SU-DHL-6 (cell line): ENCODE measurements at regions not wholly inside any gene's neighbourhood (a gene's known extent, or its start where the extent isn't known, plus 50 kb on each side); places are given as distances from the start of the nearest gene placed in this dataset.

Experiments used
- H2AFZ ChIP-seq: fragments of 200-600 bp; sonication (generic); 2 replicates; pipeline ENCODE4 v1.6.1; 2014; ENCODE audit warnings: low read depth, mild to moderate bottlenecking, moderate library complexity, mixed read lengths, antibody characterized with exemption, low read length; ENCODE audit not compliant: severe bottlenecking
- H3F3A ChIP-seq: fragments of 200-600 bp; shearing (Covaris generic); 2 replicates; pipeline ENCODE4 v1.6.0; 2016; ENCODE audit warnings: antibody characterized with exemption, mild to moderate bottlenecking; ENCODE audit not compliant: insufficient read depth
- H3K27ac ChIP-seq: fragments of 200-600 bp; sonication (generic); 2 replicates; pipeline ENCODE4 v1.5.1; 2016; ENCODE audit warnings: low read depth, mild to moderate bottlenecking, low read length, moderate library complexity, mixed read lengths
- H3K27me3 ChIP-seq: fragments of 200-600 bp; sonication (generic), shearing (Covaris generic); 2 replicates; pipeline ENCODE4 v1.6.0; 2014; ENCODE audit warnings: mild to moderate bottlenecking, low read length
- H3K36me3 ChIP-seq: fragments of 200-600 bp; sonication (generic); 2 replicates; pipeline ENCODE4 v1.6.1; 2014; ENCODE audit warnings: mild to moderate bottlenecking, low read length, mixed read lengths
- H3K4me2 ChIP-seq: fragments of 300-600, 200-600 bp; shearing (Covaris generic), sonication (generic); 2 replicates; pipeline ENCODE4 v1.6.0; 2014; ENCODE audit warnings: low read length, low read depth, mild to moderate bottlenecking; ENCODE audit not compliant: poor library complexity, severe bottlenecking
- H3K4me3 ChIP-seq: fragments of 200-600 bp; sonication (generic); 2 replicates; pipeline ENCODE4 v1.5.1; 2014; ENCODE audit warnings: antibody characterized with exemption, low read length, mild to moderate bottlenecking, mixed read lengths; ENCODE audit not compliant: insufficient read depth, poor library complexity, severe bottlenecking
- H3K79me2 ChIP-seq: fragments of 200-600 bp; sonication (generic); 2 replicates; pipeline ENCODE4 v1.6.1; 2014; ENCODE audit warnings: mild to moderate bottlenecking, low read length, moderate library complexity; ENCODE audit not compliant: insufficient read depth
- H3K9ac ChIP-seq: fragments of 200-600 bp; sonication (generic); 2 replicates; pipeline ENCODE4 v1.7.0; 2014; ENCODE audit warnings: mild to moderate bottlenecking, low read length
- H3K9me2 ChIP-seq: fragments of 200-600 bp; sonication (generic); replicated peaks from 2 replicates; pipeline ENCODE4 v1.6.1; 2014; ENCODE audit warnings: low read length; ENCODE audit not compliant: insufficient read depth
- H3K9me3 ChIP-seq: fragments of 200-600 bp; sonication (generic); 2 replicates; pipeline ENCODE4 v1.6.1; 2014; ENCODE audit warnings: low read length, mixed read lengths; ENCODE audit not compliant: insufficient read depth
- H4K20me1 ChIP-seq: fragments of 200-600 bp; sonication (generic); 2 replicates; pipeline ENCODE4 v1.6.1; 2014; ENCODE audit warnings: low read depth, mild to moderate bottlenecking, antibody characterized with exemption, low read length, moderate library complexity, mixed read lengths
- EZH2phosphoT487 ChIP-seq: fragments of 200-600 bp; sonication (generic), shearing (Covaris generic); conservative IDR thresholded peaks from 2 replicates; pipeline ENCODE4 v1.6.1; 2018; ENCODE audit warnings: mild to moderate bottlenecking, antibody characterized with exemption, low read length, moderate library complexity, mixed read lengths
- TF ChIP-seq, protein P1 (sequence below): fragments of 200-600 bp; sonication (generic); IDR thresholded peaks from one replicate; pipeline ENCODE4 v1.5.1; 2017; ENCODE audit warnings: antibody characterized with exemption, mild to moderate bottlenecking, low read length, moderate library complexity; ENCODE audit not compliant: insufficient read depth, poor library complexity, severe bottlenecking

DNA sequence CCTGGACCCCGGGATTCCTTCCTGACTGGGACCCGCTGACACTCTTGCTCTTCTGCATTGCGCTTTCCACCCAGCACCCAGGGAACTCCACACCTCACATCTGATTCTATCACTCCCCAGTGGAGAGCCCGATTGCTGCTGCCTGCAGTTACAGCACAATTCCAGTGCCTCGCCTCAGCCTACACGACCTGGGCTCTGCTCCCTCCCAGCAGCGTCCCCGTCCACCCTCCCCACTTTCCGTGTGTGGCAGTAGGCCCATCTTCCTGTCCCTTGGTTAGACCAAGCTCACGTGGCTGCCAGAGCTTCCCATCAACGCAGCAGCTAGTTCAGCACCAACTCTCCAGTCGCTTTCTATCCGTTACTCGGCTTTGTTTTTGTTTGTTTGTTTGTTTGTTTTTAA lies 66.6 kb upstream of the SORBS2 start:
- TF ChIP-seq, protein P1, sequence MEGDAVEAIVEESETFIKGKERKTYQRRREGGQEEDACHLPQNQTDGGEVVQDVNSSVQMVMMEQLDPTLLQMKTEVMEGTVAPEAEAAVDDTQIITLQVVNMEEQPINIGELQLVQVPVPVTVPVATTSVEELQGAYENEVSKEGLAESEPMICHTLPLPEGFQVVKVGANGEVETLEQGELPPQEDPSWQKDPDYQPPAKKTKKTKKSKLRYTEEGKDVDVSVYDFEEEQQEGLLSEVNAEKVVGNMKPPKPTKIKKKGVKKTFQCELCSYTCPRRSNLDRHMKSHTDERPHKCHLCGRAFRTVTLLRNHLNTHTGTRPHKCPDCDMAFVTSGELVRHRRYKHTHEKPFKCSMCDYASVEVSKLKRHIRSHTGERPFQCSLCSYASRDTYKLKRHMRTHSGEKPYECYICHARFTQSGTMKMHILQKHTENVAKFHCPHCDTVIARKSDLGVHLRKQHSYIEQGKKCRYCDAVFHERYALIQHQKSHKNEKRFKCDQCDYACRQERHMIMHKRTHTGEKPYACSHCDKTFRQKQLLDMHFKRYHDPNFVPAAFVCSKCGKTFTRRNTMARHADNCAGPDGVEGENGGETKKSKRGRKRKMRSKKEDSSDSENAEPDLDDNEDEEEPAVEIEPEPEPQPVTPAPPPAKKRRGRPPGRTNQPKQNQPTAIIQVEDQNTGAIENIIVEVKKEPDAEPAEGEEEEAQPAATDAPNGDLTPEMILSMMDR = no peak
- Histone ChIP-seq H3K36me3 (no peaks in the 10 kb centered on the region), H2AFZ (no peak overlapping the region), H3K4me2 (no peak overlapping the region), H3K79me2 (no peaks in the 10 kb centered on the region), H3F3A (no peaks in the 10 kb centered on the region), H3K4me3 (no peak overlapping the region), H3K9me3 (no peaks in the 10 kb centered on the region), H3K9me2 (no peaks in the 10 kb centered on the region), H3K27me3 (no peaks in the 10 kb centered on the region), H3K27ac (no peak overlapping the region), H3K9ac (no peak overlapping the region), H4K20me1 (no peaks in the 10 kb centered on the region)

DNA sequence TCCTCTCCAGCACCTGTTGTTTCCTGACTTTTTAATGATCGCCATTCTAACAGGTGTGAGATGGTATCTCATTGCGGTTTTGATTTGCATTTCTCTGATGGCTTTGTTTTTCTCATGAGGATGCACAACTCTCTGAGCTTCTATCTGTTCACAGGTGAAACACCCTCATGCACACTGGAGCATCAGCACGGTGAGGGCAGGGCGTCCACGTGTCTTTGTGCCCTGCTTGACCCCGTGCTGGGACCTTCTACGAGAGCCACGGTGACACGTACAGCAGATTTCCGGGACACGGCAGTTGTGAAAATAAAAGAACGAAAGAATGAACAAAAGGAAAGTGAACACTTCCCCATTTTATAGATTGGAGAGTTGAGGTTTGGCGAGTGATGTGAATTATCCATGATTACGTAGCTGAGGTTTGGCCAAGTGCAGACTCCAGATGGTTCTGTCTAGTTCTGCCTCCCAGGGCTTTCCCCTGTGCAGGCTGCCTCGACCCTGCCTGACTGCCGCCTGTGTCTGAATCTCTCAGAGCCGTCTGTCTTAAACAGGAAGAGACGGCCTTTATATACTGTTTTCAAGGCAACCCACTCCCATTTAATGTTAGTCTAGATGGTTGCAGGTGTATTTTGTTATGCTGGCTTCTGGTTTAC lies 67.8 kb upstream of the SORBS2 start:
- H3K79me2 ChIP-seq = no peaks in the 10 kb centered on the region
- H3K9me3 ChIP-seq = no peaks in the 10 kb centered on the region
- H3K27ac ChIP-seq = no peak overlapping the region
- H3K36me3 ChIP-seq = no peaks in the 10 kb centered on the region
- no peaks in the 10 kb centered on the region for H3K27me3 ChIP-seq
- no peak overlapping the region for H3K4me3 ChIP-seq
- H2AFZ ChIP-seq = peak overlapping the region; percentile 34
- H3F3A ChIP-seq = no peaks in the 10 kb centered on the region
- no peaks in the 10 kb centered on the region for H3K9me2 ChIP-seq
- H4K20me1 ChIP-seq = no peaks in the 10 kb centered on the region
- TF ChIP-seq, protein P1 = no peak
- TF ChIP-seq EZH2phosphoT487 = no peak
- H3K9ac ChIP-seq = no peak overlapping the region
- peak overlapping the region; percentile 21 for H3K4me2 ChIP-seq

- no peaks in the 10 kb centered on the region for H4K20me1 ChIP-seq
- H3K4me3 ChIP-seq = no peak overlapping the region
- no peak overlapping the region for H3K4me2 ChIP-seq
- no peaks in the 10 kb centered on the region for H3K79me2 ChIP-seq
- no peak overlapping the region for H3K27ac ChIP-seq
- no peak overlapping the region for H2AFZ ChIP-seq
- H3F3A ChIP-seq = no peaks in the 10 kb centered on the region
- no peak for TF ChIP-seq EZH2phosphoT487
- TF ChIP-seq, protein P1 = no peak
- no peaks in the 10 kb centered on the region for H3K27me3 ChIP-seq
- H3K36me3 ChIP-seq = no peaks in the 10 kb centered on the region
- H3K9ac ChIP-seq = no peak overlapping the region
- H3K9me3 ChIP-seq = no peaks in the 10 kb centered on the region
- no peaks in the 10 kb centered on the region for H3K9me2 ChIP-seq
Measured at GRCh38 chr4:185880571-185880970, 68.6 kb upstream of the SORBS2 start.

DNA sequence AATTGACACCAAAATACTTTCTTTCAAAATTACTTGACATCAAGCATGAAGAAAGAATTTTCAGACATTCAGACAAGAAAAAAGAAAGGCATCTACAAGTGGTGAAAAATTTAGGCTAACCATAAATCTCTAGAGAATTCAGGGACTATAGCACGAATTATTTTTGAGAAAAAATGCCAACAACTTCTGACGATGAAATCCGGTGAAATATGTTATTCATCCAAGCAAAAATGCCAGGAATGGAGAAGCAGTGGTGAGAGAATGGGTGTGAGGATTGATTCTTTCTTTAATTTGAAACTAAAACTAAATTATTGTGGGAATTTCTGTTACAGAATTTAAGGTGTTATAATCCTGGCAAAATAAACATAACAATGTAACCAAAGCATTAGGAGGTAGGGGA lies 69.4 kb upstream of the SORBS2 start:
- no peak for TF ChIP-seq EZH2phosphoT487
- TF ChIP-seq, protein P1 = no peak
- Histone ChIP-seq H3K9ac (no peak overlapping the region), H3K27me3 (no peaks in the 10 kb centered on the region), H4K20me1 (no peaks in the 10 kb centered on the region), H3K79me2 (no peaks in the 10 kb centered on the region), H3K27ac (no peak overlapping the region), H3K36me3 (no peaks in the 10 kb centered on the region), H3K9me2 (no peaks in the 10 kb centered on the region), H3K4me3 (no peak overlapping the region), H3F3A (no peaks in the 10 kb centered on the region), H3K4me2 (no peak overlapping the region), H3K9me3 (no peaks in the 10 kb centered on the region), H2AFZ (no peak overlapping the region)
